GM21528 (cell line): ENCODE measurements at regions not wholly inside any gene's neighbourhood (a gene's known extent, or its start where the extent isn't known, plus 50 kb on each side); places are given as distances from the start of the nearest gene placed in this dataset.
"Not testable (repeated sequence)": the region's sequence is repeated elsewhere in the genome, so short reads cannot be mapped to it uniquely, and the experiment has no call there.

Experiments
- ATAC-seq: cut with Tn5 transposase; IDR thresholded peaks from one replicate; pipeline ENCODE4 v1.9.1; 2021; ENCODE audit warnings: mild to moderate bottlenecking, moderate library complexity; ENCODE audit not compliant: unreplicated experiment, low FRiP score

DNA sequence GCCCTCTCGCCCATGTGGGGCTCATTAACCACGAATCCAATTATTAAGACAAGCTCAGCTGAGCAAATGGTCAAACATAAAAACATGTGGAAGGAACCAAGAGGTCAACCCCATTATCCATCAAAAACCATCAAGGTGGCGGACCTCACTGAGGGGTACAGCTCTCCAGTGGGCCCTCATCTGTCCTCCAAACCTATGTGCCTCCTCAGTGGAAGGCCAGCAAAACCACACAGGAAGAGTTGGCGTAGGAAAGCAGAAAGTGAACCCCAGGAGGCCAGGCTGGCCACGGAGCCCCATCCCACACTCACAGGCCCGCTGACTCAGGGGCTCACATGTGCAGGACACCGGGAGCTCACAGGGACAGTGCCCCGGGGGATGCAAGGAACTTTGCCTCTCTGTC is 66.5 kb upstream of the CLEC6A start:
- not testable (repeated sequence) for ATAC-seq

DNA sequence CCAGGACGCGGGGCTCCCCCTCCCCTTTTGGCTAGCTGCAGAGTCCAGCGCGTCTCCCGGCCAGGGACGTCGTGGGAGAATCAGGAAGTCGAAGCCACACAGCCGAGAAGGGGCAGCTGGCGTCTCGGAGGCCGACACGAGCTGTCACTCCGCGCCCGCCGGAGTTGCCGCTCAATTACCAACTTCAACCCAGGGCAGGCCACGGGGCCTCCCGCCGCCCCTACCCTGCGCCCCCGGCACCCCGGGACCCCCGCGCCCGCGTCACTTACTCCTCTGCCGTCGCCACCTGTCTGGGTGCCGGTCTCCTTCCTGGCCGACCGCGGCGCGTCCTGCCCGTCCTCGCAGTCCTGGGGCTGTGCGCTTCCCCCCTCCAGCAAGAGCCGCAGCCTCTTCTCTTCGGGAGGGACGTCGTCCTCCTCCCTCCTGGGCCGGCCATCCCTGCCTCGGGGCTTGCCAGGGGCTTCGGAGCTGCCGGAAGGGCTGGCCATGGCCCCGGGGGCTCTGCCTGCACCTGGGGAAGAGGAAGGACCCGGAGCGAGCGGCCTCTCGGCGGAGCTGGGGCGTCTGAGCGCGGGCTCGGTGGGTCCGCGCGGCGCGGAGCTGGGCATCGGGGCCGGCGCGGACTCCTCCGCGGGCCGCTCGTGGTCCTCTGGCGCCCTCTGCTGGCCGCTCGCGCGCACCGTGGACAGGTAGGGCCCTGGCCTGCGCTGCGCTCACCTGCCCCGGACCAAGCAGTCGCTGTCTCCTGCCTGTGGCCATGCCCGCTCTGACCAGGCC is 65.6 kb upstream of the CLEC6A start:
- ATAC-seq = not testable (repeated sequence)

GRCh38 chr12:8396225-8397071 is 59.3 kb upstream of the CLEC6A start:
- peak; percentile 58 for ATAC-seq

DNA sequence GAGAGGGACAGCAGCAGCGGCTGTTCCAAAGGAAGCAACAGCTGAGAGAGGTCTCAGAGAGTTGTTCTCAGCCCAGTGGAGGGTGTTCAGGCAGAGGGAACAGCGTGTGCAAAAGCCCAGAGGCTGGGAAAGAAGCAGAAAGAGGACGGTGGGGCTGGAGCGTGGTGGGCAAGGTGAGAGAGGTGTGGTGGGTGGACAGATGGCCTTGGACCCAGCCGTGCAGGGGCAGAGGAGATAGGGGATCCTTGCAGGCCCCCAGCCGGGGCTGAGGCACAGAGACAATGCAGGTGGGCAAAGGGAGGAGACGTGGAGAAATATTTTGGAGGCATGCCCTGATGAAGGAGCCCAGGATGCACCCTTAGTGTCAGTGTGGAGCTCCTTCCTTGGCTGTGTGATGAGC is 58.4 kb upstream of the CLEC6A start:
- not testable (repeated sequence) for ATAC-seq

DNA sequence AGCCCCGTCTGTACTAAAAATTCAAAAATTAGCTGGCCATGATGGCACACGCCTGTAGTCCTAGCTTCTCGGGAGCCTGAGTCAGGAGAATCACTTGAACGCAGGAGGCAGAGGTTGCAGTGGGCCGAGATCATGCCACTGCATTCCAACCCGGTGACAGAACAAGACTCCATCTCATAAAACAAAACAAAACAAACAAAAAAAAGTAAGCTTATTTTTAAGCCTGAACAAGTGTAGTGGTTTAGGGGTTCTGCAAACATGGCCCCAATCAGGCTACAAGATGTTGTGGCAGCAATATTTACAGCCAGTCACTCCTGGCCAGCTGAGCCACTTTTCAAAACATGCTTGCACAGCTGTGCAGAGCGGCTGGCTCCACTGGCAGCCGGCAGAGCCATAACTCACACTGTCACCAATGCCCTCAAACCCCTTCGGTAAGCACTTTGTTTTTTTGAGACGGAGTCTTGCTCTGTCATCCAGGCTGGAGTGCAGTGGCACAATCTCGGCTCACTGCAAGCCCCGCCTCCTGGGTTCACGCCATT is 56.2 kb upstream of the CLEC6A start:
- not testable (repeated sequence) for ATAC-seq

DNA sequence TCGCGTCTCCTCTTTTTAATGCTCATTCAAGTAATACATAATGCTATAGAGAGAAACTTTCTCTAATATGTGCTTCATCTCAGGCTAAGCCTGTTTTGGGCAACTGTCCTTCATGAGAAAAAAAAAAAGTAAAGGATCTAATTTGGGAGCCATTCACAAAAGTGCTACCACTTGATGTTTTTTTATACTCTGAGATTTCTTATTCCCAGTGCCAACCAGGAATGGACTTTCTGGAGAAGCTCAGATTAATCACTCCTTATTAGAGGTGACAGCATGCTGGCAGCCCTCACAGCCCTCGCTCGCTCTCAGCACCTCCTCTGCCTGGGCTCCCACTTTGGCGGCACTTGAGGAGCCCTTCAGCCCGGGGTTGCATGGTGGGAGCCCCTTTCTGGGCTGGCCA is 51.9 kb upstream of the CLEC6A start:
- ATAC-seq = not testable (repeated sequence)

DNA sequence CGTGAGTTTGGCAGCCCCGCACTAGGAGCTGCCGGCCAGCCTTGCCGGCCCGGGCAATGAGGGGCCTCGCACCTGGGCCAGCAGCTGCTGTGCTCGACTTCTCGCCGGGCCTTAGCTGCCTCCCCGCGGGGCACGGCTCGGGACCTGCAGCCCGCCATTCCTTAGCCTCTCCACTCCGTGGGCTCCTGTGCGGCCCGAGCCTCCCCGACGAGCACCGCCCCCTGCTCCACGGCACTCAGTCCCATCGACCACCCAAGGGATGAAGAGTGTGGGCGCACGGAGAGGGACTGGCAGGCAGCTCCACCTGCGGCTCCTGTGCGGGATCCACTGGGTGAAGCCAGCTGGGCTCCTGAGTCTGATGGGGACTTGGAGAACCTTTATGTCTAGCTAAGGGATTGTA is 51.4 kb upstream of the CLEC6A start:
- not testable (repeated sequence) for ATAC-seq
